ENCODE measurements at regions not wholly inside any gene's neighbourhood (a gene's known extent, or its start where the extent isn't known, plus 50 kb on each side); places are given as distances from the start of the nearest gene placed in this dataset.

GRCh38 chr17:34527908-34528470 is 51.4 kb upstream of the TMEM132E start:
- DNase-seq (ENCODE audit: low read depth), result no peak

DNA sequence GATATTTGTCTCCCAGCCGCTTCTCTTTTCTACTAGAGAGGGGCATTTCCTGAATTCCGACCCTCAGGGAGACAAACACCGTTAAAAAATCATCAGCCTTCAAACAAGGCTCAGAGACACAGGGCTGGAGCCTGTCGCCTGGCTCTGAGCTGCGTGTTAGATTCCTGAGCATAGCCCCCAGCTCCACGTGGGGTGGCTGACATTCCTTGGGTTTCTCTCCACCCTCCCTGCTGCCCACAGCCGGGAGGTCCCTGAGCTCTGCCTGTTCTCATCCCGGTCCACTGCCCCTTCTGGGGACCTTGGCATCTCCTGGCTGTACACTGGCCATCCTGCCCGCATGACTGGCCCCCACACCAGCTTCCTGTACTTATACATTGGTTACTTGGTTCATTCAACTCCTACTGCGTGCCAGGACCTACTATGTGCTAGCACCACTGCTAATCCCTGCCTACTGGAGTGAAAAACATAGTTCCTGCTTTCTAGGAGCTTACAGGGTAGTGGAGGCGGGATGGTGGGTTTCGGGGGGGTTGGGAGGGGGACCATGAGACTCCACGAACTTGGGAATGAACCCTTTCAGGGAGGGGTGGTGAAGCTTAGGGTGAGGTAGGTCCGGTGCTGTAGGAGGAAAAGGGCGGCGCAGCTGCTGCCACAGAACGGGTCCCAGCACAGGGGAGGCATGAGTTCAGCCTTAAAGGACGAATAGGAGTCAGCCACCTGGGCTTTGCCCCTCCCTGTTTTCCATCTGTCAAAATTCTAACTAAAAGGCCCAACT is 52.1 kb upstream of the TMEM132E start:
- no peak for DNase-seq (ENCODE audit: low read depth)

DNA sequence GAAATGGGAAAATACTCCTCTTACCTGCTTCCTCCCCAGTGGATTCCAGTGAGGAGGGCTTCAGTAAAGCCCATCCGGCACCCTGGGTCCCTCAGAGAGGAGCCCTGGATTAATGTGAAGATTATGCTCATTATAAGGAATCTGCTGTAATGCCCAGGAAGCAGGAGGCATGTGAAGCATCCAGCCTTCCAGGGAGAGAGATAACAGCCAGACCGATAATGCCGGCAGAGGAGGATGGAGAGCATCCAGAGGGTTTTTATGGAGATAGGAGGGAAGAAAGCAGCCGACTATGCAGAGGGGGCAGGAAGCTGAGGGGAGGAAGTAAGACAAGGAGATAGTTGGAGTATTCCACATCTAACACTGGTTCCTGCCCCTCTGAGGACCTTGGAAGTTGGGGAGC is 53.7 kb upstream of the TMEM132E start:
- DNase-seq (ENCODE audit: low read depth), result no peak

DNA sequence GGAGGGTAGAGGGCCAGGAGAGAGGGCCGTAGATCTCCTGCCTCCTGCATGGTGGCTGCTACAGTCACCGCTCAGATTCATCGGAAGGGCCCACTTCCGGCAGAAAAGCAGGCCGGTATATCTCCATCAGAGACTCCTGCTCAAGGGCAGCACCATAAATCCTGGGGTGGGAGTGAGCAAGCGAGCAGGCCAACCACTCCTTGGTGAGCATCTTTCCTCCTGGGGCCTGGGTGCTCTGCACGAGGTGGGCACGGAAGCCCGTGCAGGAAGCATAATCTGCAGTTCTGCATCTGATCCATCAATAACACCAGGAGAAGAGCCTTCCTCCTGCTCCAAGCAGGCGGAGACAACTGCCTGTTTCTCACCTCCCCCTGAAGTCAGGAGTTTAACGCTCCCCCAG is 57.4 kb upstream of the TMEM132E start:
- DNase-seq (ENCODE audit: low read depth), result no peak

GRCh38 chr17:34519282-34519681 is 60.1 kb upstream of the TMEM132E start:
- DNase-seq (ENCODE audit: low read depth), result no peak

GRCh38 chr17:34517406-34517805 is 62.0 kb upstream of the TMEM132E start:
- DNase-seq (ENCODE audit: low read depth), result no peak

DNA sequence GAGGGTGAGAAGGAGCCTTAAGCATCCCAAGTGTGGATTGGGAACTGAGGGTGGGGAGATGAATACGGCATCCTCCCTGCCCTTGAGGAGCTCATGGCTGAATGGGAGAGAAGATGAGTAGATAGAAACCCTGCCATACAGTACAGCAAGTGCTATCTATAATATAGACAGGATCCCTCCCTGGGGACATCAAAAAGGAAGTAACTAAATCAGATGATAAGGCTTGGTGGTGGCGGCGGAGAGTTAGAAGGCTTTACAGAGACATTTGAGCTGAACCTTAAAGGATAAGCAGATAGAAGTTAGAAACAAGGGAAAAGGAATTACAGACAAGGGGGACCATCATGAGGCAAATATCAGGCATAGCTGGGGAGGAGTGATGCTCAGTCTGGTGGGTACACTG is 67.5 kb upstream of the TMEM132E start:
- DNase-seq (ENCODE audit: low read depth), result no peak

DNA sequence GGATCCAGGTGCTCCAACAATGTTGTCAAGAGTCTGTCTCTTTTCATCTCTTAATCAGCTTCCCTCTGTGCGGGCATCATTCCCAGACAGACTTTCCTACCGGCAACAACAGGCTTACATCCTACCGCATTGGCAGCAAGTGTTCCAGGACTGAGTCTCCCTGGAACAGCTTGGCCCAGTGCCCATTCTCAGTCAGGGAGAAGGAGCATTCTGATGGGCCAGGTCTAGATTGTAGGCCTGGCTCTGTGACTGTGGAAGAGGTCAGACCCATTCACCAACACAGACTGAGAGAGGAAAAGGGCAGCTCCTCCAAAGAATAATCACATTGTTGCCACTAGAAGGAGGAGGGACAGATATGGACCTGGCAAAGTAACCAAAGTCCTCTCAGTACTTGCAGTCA is 68.1 kb upstream of the TMEM132E start:
- no peak for DNase-seq (ENCODE audit: low read depth)

- DNase-seq (ENCODE audit: low read depth), result no peak
Observed at GRCh38 chr17:34504814-34505484, 74.4 kb upstream of the TMEM132E start.

DNA sequence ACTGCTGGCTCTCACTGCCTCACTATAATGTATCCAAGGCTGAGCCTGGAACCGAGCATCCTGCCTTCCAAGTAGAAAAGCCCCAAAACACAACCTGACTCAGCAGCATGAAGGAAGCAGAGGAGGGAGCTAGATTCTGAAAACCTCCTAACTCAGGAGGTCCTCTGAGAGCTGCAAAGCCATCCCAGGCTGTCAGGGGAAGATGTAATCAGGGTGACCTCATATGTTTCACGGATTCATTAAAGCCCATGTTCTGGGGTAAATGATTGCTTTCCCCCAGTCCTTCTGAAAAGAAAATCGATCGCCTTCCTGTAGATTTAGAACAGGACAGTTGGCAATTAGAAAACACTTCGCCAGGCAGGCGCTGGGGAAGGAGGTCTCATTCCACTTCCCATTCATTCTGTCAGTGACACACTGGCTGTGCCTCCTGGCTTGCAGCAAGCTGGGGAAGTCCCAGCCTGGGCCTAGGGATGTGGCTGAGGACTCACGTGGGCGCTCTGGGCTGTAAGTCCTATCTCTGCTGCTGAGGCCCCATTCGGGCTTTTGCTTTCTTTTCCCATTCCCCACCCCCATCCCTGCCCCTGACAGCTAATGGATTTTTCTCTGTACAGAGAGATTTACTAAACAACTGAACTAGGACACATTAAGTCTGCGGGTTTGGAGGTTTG is 75.7 kb upstream of the TMEM132E start:
- DNase-seq (ENCODE audit: low read depth), result no peak

- DNase-seq (ENCODE audit: low read depth), result no peak
Observed at GRCh38 chr17:34502426-34502825, 77.0 kb upstream of the TMEM132E start.

DNA sequence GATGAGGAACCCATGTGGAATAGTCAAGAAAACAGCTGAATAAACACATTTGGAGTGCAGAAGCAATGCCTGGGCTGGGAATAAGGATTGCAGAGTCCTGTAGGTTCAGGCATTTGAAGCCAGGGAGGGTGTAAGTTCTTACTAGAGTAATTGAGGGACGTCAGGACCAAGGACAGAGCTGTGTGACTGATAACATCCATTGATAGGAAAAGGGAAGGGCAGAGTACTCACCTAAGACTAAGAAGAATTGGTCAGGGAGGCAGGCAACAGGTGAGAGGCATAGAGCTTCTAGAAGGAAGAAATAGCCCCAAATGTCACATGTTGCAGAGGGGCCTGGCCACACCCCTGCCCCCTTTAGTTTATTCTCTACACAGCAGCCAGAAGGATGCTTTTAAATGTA is 79.8 kb upstream of the TMEM132E start:
- DNase-seq (ENCODE audit: low read depth), result no peak

GRCh38 chr17:34493917-34494316 is 85.5 kb upstream of the TMEM132E start:
- no peak for DNase-seq (ENCODE audit: low read depth)

GRCh38 chr17:34487626-34488025 is 91.8 kb upstream of the TMEM132E start:
- no peak for DNase-seq (ENCODE audit: low read depth)

DNA sequence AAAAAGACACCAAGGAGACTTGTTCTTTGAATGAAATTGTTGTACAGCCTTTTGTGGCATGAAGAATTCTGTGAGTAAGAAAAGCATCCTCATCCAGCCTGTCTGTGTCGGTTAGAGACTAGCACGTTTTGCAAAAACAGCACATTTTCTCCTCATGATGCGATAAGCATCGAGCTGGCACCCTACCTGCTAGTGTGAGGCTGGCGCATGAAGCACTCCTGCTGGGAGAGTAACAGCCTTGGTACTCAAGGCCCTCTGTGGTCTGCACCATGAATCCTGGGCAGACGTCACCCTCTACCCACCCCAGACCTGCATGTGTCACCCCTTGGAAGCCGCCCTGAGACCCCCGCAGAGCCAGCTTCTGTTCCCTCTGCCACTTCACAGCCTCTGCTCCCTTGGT is 92.6 kb upstream of the TMEM132E start:
- DNase-seq (ENCODE audit: low read depth), result no peak

GRCh38 chr17:34485999-34486398 is 93.4 kb upstream of the TMEM132E start:
- DNase-seq (ENCODE audit: low read depth), result no peak

DNA sequence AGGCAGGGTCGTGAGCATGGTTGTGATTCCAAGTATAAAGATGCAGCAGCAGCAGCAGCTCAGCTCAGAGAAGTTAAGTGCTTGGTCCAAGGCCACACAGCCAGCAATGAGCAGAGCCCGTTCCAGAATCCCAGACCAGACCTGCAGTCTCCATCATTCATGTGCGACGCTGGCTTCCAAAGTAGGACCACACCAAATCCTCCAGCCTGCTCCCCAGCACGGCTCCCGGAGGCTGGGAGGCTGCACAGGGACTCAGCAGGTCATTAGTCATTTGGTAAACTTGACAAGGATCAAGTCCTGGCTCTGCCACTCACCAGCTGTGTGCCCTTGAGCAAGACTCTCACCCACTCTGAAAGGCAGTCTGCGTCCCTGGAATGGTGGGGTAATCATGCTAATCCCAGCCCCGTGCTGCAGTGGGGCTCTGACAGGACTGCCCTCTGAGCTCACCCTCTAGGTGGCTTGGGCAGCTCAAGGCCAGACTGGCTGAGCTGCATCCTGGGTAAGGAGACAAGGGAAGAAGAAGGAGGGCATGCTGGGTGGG is 95.1 kb upstream of the TMEM132E start:
- no peak for DNase-seq (ENCODE audit: low read depth)

GRCh38 chr17:34482730-34483129 is 96.7 kb upstream of the TMEM132E start:
- DNase-seq (ENCODE audit: low read depth), result no peak

DNA sequence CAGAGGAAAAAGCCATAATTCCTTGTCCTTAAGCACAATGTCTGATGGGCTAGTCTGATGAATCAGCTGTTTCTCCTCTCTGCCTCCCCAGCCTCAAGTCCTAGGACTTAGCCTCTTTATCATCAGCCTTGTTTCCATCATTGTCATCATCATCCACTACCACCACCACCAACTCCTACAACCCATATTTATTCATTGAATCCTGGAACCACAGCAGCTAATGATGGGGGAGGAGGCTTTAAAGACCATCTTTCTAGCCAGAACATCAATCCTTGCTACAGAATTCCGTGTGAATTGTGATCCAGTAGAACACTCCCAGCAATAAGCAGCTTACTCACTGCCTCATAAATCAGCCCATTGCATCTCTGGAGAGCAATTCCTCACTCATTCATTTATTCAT is 97.6 kb upstream of the TMEM132E start:
- DNase-seq (ENCODE audit: low read depth), result no peak

- DNase-seq (ENCODE audit: low read depth), result no peak
Observed at GRCh38 chr17:34479371-34479770, 100.0 kb upstream of the TMEM132E start.

GRCh38 chr17:34478244-34478643 is 101.1 kb upstream of the TMEM132E start:
- no peak for DNase-seq (ENCODE audit: low read depth)

DNA sequence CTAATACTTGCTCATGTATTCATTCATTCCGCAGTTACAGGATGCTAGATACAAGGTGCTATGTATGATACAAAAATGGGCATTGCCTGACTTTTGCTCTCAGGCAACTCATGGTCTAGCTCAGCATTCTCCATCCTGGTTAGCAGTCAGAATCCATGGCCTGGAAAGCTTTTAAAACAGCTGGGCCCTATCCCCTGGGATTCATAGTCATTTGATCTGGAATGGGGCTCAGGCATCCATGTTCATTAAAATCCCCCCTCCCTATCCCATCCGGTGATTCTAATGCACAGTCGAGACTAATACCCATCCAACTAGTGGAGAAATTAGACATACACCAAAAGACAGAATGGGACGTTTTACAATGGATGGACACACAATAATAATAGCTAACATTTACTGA is 104.1 kb upstream of the TMEM132E start:
- DNase-seq (ENCODE audit: low read depth), result no peak

DNA sequence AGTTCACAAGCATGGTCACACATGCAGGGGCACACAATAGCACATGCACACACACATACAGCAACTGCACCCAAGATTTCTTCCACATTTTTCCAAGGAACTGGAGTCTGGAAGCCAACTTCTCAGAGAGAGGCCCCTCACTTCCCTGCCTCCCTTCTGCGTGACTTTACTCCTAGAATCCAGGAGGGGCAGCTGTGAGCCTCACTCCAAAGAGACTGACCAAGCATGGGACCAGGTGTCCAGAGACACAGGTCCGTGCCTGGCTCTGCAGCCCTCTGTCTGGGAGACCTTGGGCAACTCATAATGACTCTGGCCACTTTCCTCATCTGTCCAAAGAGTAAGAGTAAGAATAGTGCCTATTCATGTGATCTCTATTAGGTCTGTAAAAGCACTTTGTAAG is 104.7 kb upstream of the TMEM132E start:
- no peak for DNase-seq (ENCODE audit: low read depth)

All from stimulated activated CD4-positive, alpha-beta T cell treated with anti-CD3 and anti-CD28 coated beads, Interleukin-2, amount 100 ng/mL, for 4 hours (primary cell).